Right lung (tissue), 2 donors: ENCODE measurements at regions not wholly inside any gene's neighbourhood (a gene's known extent, or its start where the extent isn't known, plus 50 kb on each side); places are given as distances from the start of the nearest gene placed in this dataset.
"Not testable (repeated sequence)": the region's sequence is repeated elsewhere in the genome, so short reads cannot be mapped to it uniquely, and the experiment has no call there.

Experiments used
- DNase-seq, 2 donors: peaks; one replicate each; pipeline ENCODE4 v3.0.0-alpha.2; 2013

- no peak for DNase-seq
Measured at GRCh38 chr3:177249203-177249602, 51.9 kb upstream of the TBL1XR1 start.

- no peak for DNase-seq
Measured at GRCh38 chr3:177250151-177250550, 52.9 kb upstream of the TBL1XR1 start.

DNA sequence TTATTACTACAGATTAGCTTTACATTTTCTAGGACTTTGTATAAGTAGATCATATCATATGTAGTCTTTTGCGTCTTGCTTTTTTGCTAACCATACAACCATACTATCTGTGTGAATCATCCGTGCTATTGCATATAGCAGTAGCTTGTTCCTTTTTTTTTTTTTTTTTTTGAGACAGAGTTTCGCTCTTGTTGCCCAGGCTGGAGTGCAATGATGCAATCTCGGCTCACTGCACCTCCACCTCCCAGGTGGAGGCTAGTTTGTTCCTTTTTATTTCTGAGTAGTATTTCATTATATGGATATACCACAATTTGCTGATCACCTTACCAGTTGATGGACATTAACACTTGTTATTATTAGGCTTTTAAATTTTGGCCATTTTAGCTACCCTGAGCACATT lies 54.5 kb upstream of the TBL1XR1 start:
- no peak for DNase-seq

DNA sequence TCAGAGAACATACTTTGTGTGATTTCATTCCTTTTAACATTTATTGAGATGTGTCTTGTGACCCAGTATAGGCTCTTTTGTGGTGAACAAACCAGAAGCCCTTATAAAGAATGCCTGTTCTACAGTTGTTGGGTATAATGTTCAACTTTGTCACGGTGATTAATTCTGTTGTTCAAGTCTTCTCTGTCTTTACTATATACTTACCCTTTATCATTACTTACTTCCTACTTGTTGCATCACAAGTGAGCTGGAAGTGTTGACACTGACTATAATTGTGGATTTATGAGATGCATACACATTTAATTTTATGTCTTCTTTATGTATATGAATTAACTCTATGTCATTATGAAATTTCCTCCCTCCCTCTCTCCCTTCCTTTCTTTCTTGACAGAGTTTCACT lies 59.7 kb upstream of the TBL1XR1 start:
- no peak for DNase-seq

- no peak for DNase-seq
Measured at GRCh38 chr3:177257625-177258024, 60.3 kb upstream of the TBL1XR1 start.

DNA sequence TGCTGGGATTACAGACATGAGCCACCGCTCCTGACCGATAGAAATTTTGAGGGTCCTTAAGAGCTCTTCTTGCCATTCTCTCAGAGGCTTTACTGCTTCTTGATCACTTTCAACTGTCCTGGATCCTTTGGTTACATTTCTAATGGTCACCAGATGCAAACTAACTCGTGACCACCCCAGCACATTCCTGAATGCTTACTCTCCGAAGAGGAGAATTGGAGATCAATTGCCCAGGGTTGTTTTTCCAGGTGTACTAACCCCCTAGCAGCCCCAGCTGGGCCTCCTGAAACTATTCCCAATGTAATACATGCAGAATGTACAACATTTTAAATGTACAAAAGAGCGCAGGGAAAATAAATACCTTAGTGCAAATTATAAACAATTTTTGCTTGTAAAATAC lies 65.1 kb upstream of the TBL1XR1 start:
- DNase-seq = no peak

DNA sequence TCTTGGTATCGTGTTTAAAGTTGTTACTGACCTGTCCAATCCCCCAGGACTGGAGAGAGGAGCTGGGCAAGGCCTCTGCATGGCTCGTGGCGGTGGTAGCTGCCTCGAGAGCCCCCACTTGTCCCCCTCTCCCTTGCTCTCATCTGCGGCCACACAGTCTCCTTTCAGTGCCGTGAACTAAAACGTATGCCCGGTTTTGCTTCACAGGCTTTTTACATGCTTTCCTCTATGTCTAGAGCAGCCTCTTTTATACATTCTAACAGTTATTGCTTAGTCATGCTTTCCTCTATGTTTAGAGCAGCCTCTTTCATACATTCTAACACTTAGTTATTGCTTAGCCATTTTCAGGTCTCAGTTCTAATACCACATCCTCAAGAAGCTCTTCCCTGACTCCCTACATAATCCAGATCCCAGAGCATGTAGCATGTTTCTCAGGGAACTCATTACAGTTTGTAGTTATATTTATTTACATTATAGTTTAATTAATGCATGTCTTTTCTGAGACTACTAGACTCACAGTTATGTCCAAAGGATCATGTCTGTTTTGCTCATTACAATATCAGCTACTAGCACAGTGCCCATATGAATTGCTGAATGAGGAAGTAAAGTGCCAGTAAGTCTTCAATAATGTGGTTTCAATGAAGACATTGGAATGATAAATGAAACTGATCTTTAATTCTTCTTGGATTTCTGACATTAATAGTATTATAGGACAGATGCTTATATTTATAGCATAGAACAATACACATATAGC lies 66.5 kb upstream of the TBL1XR1 start:
- DNase-seq = peak in 1 of 2 donors; percentile 17

GRCh38 chr3:177271811-177272501 lies 74.7 kb upstream of the TBL1XR1 start:
- not testable (repeated sequence) for DNase-seq

DNA sequence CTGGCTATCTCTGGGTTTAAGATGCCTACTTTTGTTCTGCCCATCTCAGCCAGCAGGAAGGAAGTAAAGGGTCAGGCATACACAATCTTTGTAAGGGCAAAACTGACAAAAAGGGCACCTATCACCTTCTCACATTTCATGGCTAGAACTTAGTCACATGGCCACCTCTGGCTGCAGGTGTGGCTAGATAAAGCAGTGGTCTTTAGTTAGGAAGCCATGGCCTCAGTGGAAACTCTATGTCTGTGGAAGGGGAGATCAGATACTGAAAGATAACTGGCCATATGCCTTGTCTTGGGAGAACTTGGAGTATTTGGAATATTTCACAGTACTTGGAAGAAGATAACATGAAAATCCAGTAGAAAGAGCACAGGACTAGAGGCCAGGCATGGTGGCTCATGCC lies 80.7 kb upstream of the TBL1XR1 start:
- DNase-seq = no peak

- no peak for DNase-seq
Measured at GRCh38 chr3:177279118-177279815, 82.0 kb upstream of the TBL1XR1 start.

DNA sequence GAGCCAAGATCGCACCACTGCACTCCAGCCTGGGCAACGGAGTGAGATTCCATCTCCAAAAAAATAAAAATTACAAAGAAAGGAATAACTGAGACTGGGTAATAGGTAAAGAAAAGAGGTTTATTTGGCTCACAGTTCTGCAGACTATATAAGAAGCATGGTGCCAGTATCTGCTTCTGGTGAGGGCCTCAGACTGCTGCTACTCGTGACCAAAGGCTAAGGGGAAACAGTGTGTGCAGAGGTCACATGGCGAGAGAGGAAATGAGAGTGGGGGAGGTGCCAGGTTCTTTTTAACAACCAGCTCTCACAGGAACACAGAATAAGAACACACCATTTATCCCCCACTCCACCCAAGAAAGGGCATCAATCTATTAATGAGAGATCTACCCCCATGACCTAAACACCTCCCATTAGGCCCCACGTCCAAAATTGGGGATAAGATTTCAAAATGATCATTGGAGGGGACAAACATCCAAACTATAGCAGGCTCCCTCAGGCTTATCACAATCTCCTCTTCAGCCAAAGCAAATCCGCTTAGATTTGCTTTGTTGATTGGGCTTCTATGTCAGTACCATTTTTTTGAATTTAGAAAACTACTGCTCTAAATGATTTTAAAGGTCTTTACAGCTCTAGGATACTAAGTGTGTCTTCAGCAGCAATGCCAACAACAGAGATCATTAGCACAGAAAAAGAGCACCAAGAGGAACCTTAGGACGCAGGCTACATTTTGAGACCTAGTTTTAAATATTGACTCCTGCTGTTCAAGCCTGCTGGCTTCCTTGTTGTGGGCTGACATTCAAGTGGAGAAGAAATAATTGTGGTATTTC lies 84.2 kb upstream of the TBL1XR1 start:
- no peak for DNase-seq

DNA sequence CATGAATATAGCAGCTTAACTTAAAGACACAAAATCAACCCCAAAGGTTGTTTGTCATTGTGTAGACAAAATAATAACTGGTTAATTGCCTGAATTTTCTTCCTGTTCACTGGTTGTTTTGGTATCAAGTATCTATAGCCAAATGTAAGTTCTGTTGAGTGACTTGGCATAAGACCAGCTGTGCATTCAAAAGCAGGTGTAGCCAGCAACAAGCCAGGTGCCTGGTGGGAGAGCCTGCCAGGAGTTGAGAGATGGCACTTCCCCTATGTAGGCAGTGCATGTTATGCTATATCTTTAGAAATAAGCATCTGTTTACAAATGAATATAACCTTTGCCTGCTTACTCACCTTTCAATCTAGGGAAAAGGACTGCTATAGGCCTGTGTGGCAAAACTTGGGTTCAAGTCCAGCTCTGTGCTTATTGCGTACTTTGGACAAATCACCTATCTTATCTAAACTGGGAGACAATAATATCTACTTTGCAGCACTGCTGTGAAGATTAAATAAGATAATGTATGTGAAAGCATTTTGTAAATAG lies 84.9 kb upstream of the TBL1XR1 start:
- no peak for DNase-seq

DNA sequence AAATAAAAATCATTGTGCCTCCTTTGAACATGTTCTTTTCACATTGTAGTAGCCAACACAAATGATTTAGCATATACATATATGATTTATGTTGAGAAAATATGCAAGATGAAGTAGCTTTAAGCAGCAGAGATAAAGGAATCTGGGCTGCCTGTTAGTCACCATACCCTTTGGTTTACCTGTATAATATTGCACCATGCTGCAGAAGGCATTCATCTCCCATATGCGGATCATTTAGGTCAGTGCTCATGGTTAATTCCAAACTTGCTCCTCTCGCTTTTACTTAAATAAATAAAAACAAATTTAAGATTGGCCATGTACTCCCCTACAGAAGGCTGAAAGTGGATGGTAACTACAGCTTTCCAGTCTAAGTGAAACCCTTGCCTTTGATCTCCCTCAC lies 86.7 kb upstream of the TBL1XR1 start:
- DNase-seq = no peak

DNA sequence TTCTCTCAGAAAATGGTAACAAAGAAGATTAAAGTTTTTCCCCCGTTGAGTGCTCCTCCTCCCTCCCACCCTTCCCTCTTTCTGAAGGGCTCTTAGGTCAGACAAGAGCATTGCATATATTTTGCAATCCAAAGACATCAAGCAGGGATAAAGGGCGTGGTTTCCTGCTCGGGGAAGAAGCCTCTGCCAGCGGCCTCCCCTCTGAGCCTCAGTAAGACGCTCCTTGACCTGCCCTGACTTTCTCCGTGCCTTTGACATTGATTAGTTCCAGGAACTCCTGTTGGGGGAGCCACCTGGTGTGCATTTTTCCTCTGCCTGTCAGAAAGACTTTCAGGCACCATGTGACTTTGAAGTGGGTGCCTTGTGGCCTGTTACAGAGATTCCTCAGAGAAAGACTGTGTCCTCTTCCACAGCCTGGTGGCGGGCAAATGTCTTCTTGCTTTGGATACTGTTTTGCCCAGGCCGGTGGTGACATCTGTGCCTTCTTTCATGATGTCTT lies 87.2 kb upstream of the TBL1XR1 start:
- DNase-seq = peak; percentile 45 to 54

GRCh38 chr3:177286034-177286433 lies 88.8 kb upstream of the TBL1XR1 start:
- no peak for DNase-seq

- DNase-seq = no peak
Measured at GRCh38 chr3:177287231-177287630, 89.9 kb upstream of the TBL1XR1 start.

GRCh38 chr3:177290633-177291032 lies 93.4 kb upstream of the TBL1XR1 start:
- DNase-seq = no peak

GRCh38 chr3:177294221-177294620 lies 96.9 kb upstream of the TBL1XR1 start:
- DNase-seq = no peak

- no peak for DNase-seq
Measured at GRCh38 chr3:177295116-177295515, 97.8 kb upstream of the TBL1XR1 start.

DNA sequence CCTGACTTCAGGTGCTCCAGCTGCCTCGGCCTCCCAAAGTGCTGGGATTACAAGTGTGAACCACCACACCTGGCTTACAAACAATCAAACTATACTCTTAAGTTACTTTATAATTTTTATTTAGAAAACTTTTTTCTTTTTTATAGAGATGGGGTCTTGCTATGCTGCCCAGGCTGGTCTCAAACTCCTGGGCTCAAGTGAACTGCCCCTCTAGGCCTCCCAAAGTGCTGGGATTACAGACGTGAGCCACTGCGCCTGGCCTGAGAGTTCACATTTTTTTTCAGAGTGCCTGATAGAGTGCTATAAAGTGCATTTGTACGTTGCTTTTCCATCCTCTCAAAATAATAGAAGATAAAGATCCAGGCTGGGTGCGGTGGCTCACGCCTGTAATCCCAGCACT lies 102.0 kb upstream of the TBL1XR1 start:
- DNase-seq = no peak

DNA sequence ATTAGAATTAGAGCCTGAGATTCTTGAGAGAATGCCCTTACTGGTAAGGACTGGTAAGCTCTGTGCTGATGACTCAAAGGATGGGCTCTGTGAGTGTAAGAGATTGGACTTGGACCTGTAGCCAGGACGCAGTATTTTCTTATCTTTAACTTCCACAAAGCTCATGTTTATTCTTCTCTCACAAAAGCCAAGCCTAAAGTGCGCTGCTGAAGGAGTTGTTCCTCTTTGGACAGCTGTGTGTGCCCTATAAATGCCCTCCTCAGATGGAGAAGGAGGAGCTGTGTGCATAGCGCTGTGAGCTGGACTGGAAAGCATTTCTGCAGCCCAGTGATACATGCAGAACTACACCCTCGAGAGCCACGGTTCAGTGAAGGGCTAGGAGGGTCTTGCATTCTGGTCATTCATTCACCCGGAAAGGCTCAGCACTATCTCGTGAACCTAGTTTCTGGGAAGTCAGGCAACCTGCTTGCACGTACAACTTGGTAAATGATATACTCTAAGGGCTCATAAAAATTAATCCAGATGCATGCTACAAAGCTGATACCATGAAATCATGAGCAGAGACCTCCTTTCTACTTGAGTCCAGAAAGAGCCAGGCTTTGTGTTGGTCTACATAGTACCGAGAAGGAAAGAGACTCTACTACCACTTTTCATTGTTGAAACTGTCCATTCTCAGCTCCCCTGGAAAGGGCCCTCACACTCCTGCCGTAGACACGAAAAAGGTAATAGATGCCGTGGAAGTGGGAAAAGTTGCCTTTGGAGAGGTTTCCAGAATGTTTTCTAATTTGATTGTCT lies 103.0 kb upstream of the TBL1XR1 start:
- DNase-seq = peak in 1 of 2 donors; percentile 42
